ENCODE measurements at regions not wholly inside any gene's neighbourhood (a gene's known extent, or its start where the extent isn't known, plus 50 kb on each side); places are given as distances from the start of the nearest gene placed in this dataset.
A peak's percentile ranks its signal among the peaks of the same experiment; 100 is the strongest.

DNA sequence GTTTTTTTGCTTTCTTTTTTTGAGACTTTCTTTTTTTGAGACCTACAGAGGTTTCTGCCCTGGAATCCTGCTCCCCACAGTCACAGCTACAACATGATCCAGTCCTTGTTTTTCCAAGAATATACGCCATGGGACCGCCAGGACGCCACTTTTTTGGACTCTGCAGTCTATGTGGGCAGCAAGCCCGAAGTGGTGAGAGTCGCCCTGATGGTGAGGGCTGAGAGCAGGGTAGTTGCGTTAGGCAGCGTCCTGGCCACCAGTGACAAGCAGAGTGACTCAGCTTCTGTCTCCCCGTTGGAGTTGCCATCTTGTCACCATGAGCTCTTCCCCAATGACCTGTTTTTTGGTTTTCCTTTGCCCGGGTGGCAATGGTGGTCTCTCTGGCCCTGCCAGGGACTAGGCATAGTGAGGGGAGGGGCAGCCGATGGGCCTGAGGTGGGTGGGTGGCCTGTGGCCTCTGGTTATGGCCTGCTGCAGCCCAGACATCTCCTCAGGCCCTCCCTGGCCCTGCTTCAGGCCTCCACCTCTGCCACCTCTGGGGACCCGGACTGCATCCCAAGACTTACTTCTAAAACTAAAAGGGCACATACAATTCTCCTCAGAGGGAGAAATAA lies 88.0 kb upstream of the MALRD1 start:
- Histone ChIP-seq H3K4me3 (ENCODE audit: low read depth, low read length) (no peak overlapping the region), H3K27me3 (ENCODE audit: control insufficient read depth, insufficient read depth, low read length) (no peaks in the 10 kb centered on the region), H3K36me3 (ENCODE audit: control insufficient read depth, insufficient read depth, low read length) (no peaks in the 10 kb centered on the region)
- FAIRE-seq (no peak), DNase-seq (ENCODE audit: low read depth) (no peak)
- TF ChIP-seq, protein P1, sequence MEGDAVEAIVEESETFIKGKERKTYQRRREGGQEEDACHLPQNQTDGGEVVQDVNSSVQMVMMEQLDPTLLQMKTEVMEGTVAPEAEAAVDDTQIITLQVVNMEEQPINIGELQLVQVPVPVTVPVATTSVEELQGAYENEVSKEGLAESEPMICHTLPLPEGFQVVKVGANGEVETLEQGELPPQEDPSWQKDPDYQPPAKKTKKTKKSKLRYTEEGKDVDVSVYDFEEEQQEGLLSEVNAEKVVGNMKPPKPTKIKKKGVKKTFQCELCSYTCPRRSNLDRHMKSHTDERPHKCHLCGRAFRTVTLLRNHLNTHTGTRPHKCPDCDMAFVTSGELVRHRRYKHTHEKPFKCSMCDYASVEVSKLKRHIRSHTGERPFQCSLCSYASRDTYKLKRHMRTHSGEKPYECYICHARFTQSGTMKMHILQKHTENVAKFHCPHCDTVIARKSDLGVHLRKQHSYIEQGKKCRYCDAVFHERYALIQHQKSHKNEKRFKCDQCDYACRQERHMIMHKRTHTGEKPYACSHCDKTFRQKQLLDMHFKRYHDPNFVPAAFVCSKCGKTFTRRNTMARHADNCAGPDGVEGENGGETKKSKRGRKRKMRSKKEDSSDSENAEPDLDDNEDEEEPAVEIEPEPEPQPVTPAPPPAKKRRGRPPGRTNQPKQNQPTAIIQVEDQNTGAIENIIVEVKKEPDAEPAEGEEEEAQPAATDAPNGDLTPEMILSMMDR (IDR thresholded peaks at IDR 0.05; ENCODE audit: insufficient read depth, low read length, severe bottlenecking) = no peak

GRCh38 chr10:18968159-18968558 lies 80.4 kb upstream of the MALRD1 start:
- no peaks in the 10 kb centered on the region for H3K36me3 ChIP-seq (ENCODE audit: control insufficient read depth, insufficient read depth, low read length)
- DNase-seq (ENCODE audit: low read depth) (peak; percentile 26), FAIRE-seq (no peak)

DNA sequence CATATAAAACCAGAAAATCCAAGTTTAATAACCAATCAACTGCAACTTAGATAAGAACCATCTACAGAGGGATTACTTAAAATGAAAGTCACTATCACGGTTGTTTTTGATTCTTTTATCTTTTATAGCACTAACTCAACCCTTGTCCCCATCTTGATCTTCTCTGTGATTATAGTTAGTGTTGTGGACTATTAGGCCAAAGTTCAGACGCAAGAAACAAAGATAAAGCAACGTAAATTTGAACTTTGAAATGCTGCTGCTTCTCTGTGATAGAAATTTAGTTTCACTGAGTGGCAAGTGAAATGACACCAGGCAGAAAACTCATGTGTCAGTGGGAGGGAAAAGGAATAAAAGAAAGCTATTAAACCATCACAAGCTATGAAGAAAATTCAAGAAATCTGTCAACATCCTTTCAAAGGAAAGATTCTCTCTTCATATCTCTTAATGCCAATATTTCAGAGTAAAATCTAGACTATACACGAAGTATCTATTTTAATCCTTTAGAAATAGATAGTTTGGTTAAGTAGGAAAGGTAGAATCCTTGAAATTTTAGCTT lies 71.8 kb upstream of the MALRD1 start:
- no peaks in the 10 kb centered on the region for H3K27me3 ChIP-seq (ENCODE audit: control insufficient read depth, insufficient read depth, low read length)
- no peak overlapping the region for H3K4me3 ChIP-seq (ENCODE audit: low read depth, low read length)
- TF ChIP-seq, protein P1 (IDR thresholded peaks at IDR 0.05; ENCODE audit: insufficient read depth, low read length, severe bottlenecking) = no peak
- no peak for DNase-seq (ENCODE audit: low read depth)
- H3K36me3 ChIP-seq (ENCODE audit: control insufficient read depth, insufficient read depth, low read length) = no peaks in the 10 kb centered on the region
- FAIRE-seq = no peak

More at GRCh38 chr10:18968159-18968558, 80.4 kb upstream of the MALRD1 start:
- Histone ChIP-seq H3K27me3 (ENCODE audit: control insufficient read depth, insufficient read depth, low read length) (no peaks in the 10 kb centered on the region), H3K4me3 (ENCODE audit: low read depth, low read length) (no peak overlapping the region)
- TF ChIP-seq, protein P1 (IDR thresholded peaks at IDR 0.05; ENCODE audit: insufficient read depth, low read length, severe bottlenecking) = no peak

DNA sequence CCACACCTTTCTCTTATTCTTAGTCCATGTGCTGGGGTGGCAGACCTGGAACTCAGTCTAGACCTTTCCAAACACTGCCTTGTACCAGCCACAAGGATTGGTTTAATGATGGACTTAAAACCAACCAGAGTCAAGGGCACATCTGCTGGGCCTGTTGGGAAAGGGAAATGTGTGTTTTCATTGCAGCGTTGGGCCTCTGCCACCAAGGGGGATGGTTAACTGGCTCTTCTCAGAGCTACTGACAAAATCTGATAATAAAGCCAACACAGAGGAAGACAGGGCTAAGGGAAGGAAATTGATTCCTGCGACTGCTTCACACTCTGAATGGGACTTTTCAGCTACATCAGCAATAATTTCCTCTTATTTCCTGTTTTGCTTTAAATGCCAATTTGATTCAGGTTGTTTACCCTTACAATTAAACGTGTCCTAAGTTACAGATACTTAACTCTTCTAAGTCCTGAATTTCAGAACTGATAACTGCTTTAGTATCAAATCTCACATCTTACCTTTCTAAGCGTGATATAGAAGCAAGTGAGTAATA lies 68.4 kb upstream of the MALRD1 start:
- no peaks in the 10 kb centered on the region for H3K36me3 ChIP-seq (ENCODE audit: control insufficient read depth, insufficient read depth, low read length)
- DNase-seq (ENCODE audit: low read depth) = no peak
- no peak overlapping the region for H3K4me3 ChIP-seq (ENCODE audit: low read depth, low read length)
- no peak for FAIRE-seq
- no peaks in the 10 kb centered on the region for H3K27me3 ChIP-seq (ENCODE audit: control insufficient read depth, insufficient read depth, low read length)
- TF ChIP-seq, protein P1 (IDR thresholded peaks at IDR 0.05; ENCODE audit: insufficient read depth, low read length, severe bottlenecking) = no peak

GRCh38 chr10:18984531-18984930 lies 64.1 kb upstream of the MALRD1 start:
- Histone ChIP-seq H3K4me3 (ENCODE audit: low read depth, low read length) (no peak overlapping the region), H3K27me3 (ENCODE audit: control insufficient read depth, insufficient read depth, low read length) (no peaks in the 10 kb centered on the region), H3K36me3 (ENCODE audit: control insufficient read depth, insufficient read depth, low read length) (no peaks in the 10 kb centered on the region)
- no peak for FAIRE-seq
- DNase-seq (ENCODE audit: low read depth) = no peak
- TF ChIP-seq, protein P1 (IDR thresholded peaks at IDR 0.05; ENCODE audit: insufficient read depth, low read length, severe bottlenecking) = no peak
